HK-2 (cell line): ENCODE measurements at regions not wholly inside any gene's neighbourhood (a gene's known extent, or its start where the extent isn't known, plus 50 kb on each side); places are given as distances from the start of the nearest gene placed in this dataset.

Experiments
- DNase-seq: peaks from one replicate; pipeline ENCODE4 v3.0.0-alpha.2; 2018; ENCODE audit not compliant: unreplicated experiment

- no peak for DNase-seq
Observed at GRCh38 chr1:234680331-234680904, 70.4 kb upstream of the IRF2BP2 start.

- peak; percentile 31 for DNase-seq
Observed at GRCh38 chr1:234676103-234676594, 66.2 kb upstream of the IRF2BP2 start.

GRCh38 chr1:234675572-234675971 lies 65.6 kb upstream of the IRF2BP2 start:
- DNase-seq: no peak

DNA sequence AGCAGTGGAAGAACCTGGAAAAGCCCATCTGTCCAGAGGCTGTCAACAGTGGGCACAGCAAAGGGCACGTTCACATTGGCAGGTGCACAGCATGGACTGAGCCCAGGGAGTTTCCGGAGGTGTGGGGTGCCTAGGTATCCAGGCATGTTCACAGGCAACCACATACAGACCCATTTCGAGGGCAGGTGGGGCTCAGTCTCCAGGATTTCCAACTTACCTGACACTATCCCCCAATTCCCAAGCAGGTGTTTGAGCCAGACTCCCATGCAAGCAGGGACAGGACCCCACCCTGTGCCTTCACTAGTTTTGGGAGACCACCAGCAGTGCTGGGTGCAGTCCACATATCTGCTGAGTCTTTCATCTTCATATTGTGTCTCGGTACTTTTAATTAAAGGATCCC lies 65.0 kb upstream of the IRF2BP2 start:
- no peak for DNase-seq

GRCh38 chr1:234674218-234674815 lies 64.3 kb upstream of the IRF2BP2 start:
- DNase-seq: no peak

GRCh38 chr1:234672349-234673135 lies 62.6 kb upstream of the IRF2BP2 start:
- no peak for DNase-seq

GRCh38 chr1:234670967-234671626 lies 61.1 kb upstream of the IRF2BP2 start:
- no peak for DNase-seq

DNA sequence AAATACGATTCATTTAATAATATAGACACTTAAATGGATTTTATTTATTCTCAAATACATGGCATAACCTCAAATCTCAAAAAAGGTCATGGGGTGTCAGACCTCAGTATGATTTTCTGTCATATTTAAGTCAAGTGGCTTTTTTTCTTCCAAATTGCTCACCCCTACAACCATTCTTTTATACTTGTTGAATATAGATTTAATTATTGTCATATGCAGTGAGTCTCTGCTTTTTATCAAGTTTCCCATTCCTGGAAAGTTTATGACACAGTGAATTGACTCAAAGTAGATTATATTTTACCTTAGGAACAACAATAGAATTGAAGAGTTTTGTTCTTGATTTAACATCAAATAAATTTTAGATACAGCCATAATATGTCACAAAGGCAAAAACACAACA lies 59.5 kb upstream of the IRF2BP2 start:
- no peak for DNase-seq

- no peak for DNase-seq
Observed at GRCh38 chr1:234668577-234668955, 58.6 kb upstream of the IRF2BP2 start.

GRCh38 chr1:234667600-234668576 lies 57.9 kb upstream of the IRF2BP2 start:
- DNase-seq: no peak

DNA sequence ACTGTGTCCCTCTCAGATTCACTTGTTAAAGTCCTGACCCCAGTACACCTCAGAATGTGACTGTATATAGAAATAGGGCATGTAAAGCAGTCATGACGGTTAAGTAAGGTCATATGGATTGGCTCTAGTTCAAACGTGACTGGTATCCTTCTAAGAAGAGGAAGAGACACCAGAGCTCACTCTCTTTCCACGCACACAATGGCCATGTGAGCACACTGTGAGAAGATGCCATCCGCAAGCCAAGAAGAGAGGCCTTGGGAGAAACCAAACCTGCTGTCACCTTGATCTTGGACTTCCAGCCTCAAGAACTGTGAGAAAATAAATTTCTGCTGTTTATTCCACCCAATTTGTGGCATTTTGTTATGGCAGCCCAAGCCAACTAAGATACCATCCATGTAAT lies 56.8 kb upstream of the IRF2BP2 start:
- no peak for DNase-seq

DNA sequence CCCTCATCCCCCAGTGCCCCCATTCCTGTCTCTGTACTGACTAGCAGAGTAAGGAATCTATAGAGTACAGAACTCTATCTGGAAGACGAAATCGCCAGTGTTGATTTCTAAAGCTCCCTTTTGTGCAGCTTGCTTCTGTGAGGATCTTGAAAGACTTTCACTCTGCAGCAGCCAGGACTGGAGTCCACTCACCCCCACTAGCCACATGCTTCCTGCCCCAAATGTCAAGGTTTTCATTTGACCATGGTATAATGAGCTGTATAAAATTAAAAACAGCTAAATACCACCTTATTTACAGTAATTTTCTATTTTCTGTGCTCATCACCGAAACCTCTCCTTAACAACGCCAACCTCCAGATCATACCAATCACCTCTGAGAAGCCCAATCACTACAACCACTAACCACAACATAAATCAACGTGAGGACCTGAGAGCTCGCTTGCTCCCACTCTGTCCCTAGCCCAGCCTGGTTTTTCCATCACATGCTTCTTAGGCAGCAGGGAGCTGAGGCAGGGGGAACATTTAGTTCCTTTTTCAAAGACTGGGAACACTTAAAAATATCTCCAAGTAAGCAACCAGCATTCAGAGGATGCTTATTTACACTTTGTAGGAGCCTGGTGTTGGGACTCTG lies 56.1 kb upstream of the IRF2BP2 start:
- DNase-seq: no peak

DNA sequence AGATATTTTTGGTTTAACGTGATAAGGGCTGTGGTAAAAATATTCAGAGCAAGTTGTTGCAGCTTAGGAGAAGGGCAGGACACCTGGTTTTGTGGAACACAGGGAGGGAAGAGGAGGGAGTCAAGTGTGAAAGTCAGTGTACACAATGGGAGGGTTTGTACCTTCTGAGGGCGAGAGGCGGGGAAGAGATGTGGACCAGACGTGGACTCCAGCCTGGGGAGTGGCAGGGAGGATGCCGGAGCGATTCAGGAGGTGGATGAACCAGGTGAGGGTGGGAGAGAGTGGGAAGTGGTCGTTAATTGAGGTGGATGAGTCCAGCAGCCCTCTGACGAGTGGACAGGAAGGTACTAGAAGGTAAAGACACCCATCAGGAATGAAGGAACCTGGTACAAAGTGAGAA lies 52.2 kb upstream of the IRF2BP2 start:
- no peak for DNase-seq

DNA sequence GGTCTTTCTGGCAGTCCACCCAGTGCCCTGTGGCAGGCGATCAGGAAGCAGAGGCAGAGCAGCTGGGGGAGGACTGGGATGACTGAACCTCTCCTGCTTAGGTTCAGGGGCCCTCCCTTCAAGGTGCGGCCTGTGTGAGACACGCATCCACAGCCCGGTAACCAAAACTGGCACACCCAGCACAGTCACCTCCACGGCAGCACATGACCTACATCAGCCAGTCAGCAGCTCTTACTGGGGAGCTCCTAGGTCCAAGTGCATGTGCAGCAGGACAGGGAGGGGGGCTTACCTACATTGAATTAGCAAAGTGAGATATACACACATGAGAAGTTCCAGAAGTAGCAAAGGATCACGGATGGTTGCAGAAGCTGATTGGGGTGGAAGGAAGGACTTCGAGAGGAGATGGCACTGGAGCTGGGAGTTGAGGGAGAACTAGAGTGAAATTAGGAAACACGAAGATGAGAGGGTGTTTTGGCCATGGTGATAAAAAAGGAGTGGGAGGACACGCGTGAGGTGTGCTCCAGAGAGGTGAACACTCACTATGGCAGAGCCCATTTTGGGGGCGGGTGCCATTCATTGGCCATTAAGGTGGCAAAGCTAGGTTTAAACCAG lies 51.4 kb upstream of the IRF2BP2 start:
- no peak for DNase-seq

DNA sequence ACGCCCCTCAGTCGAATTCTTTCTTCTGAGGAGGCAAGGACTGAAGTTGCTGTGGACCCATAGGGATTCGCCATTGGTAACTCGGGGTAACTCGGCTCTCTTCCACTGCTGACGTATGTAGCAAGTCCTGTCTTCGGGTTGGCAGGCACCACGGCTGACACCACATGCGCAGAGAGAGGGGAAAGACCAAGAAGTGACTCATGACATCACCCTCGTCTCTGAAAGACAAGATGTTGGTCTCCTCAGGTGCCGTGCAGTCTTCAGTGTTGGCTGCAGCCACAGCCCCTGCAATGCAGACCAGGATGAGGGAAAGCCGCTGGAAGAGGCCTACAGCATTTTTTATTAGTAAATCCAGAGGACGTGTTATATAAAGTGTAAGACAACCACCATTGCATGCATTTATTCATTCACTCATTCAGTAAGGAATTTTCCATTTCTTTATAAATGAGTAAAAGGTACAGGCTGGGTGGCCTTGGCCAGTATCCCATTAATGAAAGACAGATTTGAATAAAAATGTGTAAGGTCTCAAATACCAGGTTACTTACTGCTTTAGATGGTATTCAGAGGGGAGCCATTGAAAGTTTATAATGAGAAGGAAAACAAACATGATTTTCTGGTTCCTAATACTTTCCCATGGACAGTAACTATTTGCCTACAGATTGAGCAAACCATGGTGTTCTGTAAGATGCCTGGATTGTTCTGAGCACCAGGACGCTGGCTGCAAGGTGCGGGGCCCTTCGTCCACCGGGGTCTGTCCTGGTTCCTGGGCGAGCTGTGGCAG lies 50.7 kb upstream of the IRF2BP2 start:
- DNase-seq: no peak
